Bronchial epithelial cell (primary cell): ENCODE measurements at regions not wholly inside any gene's neighbourhood (a gene's known extent, or its start where the extent isn't known, plus 50 kb on each side); places are given as distances from the start of the nearest gene placed in this dataset.

ENCODE experiments used
- DNase-seq: peaks from one replicate; pipeline ENCODE4 v3.0.0-alpha.2; 2010; ENCODE audit warnings: low read depth
- FAIRE-seq: peaks from 2 replicates; lab custom pipeline; 2011; peaks lifted over from hg19 to GRCh38; lab: Jason Lieb, UNC
- H3K27me3 ChIP-seq: 2 replicates; pipeline ENCODE4 v1.5.1; 2011; ENCODE audit warnings: low read length; ENCODE audit not compliant: control insufficient read depth, insufficient read depth
- H3K36me3 ChIP-seq: 2 replicates; pipeline ENCODE4 v1.5.1; 2011; ENCODE audit warnings: low read length; ENCODE audit not compliant: control insufficient read depth, insufficient read depth
- H3K4me3 ChIP-seq: 2 replicates; pipeline ENCODE4 v1.5.1; 2011; ENCODE audit warnings: mild to moderate bottlenecking, low read depth, low read length, control low read depth
- CTCF ChIP-seq: IDR thresholded peaks from 2 replicates; pipeline ENCODE4 v1.5.1; 2011; ENCODE audit warnings: mild to moderate bottlenecking, moderate library complexity, low read length, control low read depth, inconsistent platforms; ENCODE audit not compliant: insufficient read depth, severe bottlenecking

- FAIRE-seq (no peak), DNase-seq (no peak)
- Histone ChIP-seq H3K36me3 (no peaks in the 10 kb centered on the region), H3K27me3 (no peaks in the 10 kb centered on the region), H3K4me3 (no peak overlapping the region)
- TF ChIP-seq CTCF, result no peak
Observed at GRCh38 chr2:213220967-213221603, 63.2 kb upstream of the SPAG16 start.

- H3K4me3 ChIP-seq, result no peak overlapping the region
- DNase-seq, result no peak
- TF ChIP-seq CTCF, result no peak
- no peaks in the 10 kb centered on the region for H3K27me3 ChIP-seq
- H3K36me3 ChIP-seq, result no peaks in the 10 kb centered on the region
- no peak for FAIRE-seq
Observed at GRCh38 chr2:213221957-213222356, 62.3 kb upstream of the SPAG16 start.

GRCh38 chr2:213224366-213224765, 59.9 kb upstream of the SPAG16 start:
- DNase-seq (peak; percentile 61), FAIRE-seq (no peak)
- H3K36me3 ChIP-seq, result no peaks in the 10 kb centered on the region
- H3K4me3 ChIP-seq, result no peak overlapping the region
- no peak for TF ChIP-seq CTCF
- H3K27me3 ChIP-seq, result no peaks in the 10 kb centered on the region

GRCh38 chr2:213225866-213226265, 58.4 kb upstream of the SPAG16 start:
- no peak for TF ChIP-seq CTCF
- Histone ChIP-seq H3K27me3 (no peaks in the 10 kb centered on the region), H3K36me3 (no peaks in the 10 kb centered on the region), H3K4me3 (no peak overlapping the region)
- FAIRE-seq (no peak), DNase-seq (no peak)

- Histone ChIP-seq H3K36me3 (no peaks in the 10 kb centered on the region), H3K4me3 (no peak overlapping the region), H3K27me3 (no peaks in the 10 kb centered on the region)
- DNase-seq (peak; percentile 52), FAIRE-seq (no peak)
- TF ChIP-seq CTCF, result no peak
Observed at GRCh38 chr2:213227458-213227857, 56.8 kb upstream of the SPAG16 start.

- Histone ChIP-seq H3K27me3 (no peaks in the 10 kb centered on the region), H3K36me3 (no peaks in the 10 kb centered on the region), H3K4me3 (no peak overlapping the region)
- DNase-seq, result no peak
- FAIRE-seq, result no peak
- TF ChIP-seq CTCF, result no peak
Observed at GRCh38 chr2:213228638-213229037, 55.6 kb upstream of the SPAG16 start.
